ENCODE measurements at regions not wholly inside any gene's neighbourhood (a gene's known extent, or its start where the extent isn't known, plus 50 kb on each side); places are given as distances from the start of the nearest gene placed in this dataset.

DNA sequence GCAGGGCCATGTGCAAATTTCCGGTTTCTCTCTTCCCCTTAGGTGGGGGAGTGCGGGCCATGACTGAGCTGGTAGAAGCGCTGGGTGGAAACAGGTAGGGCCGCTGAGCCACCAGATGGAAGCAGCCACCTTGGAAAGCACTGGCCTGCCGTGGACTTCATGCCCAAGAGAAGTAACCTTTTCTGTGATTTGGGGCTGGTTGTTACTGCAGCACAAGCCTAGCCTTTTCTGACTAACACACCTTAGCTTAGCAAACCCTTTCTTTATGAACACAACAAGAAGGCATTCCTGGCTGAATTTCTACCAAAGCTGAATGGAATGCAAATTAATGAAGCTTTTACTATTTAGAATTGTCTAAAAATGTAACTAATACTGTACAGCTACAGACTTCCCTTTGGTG, 149.6 kb upstream of the UBE2E1 start:
- no peak overlapping the region for H3K4me3 ChIP-seq (ENCODE audit: low read depth, low read length)
- DNase-seq (ENCODE audit: low read depth) = no peak
- TF ChIP-seq, protein P1, sequence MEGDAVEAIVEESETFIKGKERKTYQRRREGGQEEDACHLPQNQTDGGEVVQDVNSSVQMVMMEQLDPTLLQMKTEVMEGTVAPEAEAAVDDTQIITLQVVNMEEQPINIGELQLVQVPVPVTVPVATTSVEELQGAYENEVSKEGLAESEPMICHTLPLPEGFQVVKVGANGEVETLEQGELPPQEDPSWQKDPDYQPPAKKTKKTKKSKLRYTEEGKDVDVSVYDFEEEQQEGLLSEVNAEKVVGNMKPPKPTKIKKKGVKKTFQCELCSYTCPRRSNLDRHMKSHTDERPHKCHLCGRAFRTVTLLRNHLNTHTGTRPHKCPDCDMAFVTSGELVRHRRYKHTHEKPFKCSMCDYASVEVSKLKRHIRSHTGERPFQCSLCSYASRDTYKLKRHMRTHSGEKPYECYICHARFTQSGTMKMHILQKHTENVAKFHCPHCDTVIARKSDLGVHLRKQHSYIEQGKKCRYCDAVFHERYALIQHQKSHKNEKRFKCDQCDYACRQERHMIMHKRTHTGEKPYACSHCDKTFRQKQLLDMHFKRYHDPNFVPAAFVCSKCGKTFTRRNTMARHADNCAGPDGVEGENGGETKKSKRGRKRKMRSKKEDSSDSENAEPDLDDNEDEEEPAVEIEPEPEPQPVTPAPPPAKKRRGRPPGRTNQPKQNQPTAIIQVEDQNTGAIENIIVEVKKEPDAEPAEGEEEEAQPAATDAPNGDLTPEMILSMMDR (conservative IDR thresholded peaks at IDR 0.05; ENCODE audit: low read depth, low read length) = no peak

DNA sequence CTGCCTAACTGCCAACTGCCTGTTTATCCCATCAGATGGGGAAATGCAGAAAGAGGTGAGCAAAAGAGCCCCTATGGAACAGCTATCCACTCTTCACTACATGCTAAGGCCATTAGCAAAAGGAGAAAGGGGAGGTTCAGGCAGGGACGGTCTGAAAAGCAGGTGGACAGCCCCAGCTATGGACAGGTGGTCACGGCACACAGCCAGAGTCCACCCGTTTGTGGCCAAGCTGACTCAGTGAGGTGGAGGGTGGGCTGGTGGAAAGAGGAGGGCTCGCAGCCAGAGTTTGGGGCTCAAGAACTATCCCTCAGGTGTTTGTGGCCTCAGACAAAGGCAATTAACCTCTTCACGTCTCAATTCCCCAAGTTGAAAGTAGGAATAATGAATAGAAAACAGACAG, 148.9 kb upstream of the UBE2E1 start:
- no peak overlapping the region for H3K4me3 ChIP-seq (ENCODE audit: low read depth, low read length)
- TF ChIP-seq, protein P1 (conservative IDR thresholded peaks at IDR 0.05; ENCODE audit: low read depth, low read length) = no peak
- DNase-seq (ENCODE audit: low read depth) = no peak

DNA sequence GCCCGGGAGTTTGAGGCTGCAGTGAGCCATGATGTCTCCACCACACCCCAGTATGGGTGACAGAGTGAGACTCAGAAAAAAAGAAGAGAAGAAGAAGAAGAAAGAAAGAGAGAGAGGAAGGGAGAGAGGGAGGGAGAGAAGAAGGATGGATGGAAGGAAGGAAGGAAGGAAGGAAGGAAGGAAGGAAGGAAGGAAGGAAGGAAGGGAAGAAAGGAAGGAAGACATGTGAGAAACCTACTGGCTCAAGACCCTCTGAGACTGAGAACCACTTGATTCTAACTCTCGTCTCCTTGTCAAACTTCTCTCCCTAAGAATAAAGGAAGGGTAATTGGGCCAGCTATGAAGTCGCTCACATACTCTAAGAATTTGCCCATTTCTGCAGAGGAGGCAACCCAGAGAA, 148.1 kb upstream of the UBE2E1 start:
- TF ChIP-seq, protein P1 (conservative IDR thresholded peaks at IDR 0.05; ENCODE audit: low read depth, low read length) = no peak
- no peak overlapping the region for H3K4me3 ChIP-seq (ENCODE audit: low read depth, low read length)
- no peak for DNase-seq (ENCODE audit: low read depth)

GRCh38 chr3:23659274-23659673, 146.5 kb upstream of the UBE2E1 start:
- DNase-seq (ENCODE audit: low read depth) = no peak
- TF ChIP-seq, protein P1 (conservative IDR thresholded peaks at IDR 0.05; ENCODE audit: low read depth, low read length) = no peak
- no peak overlapping the region for H3K4me3 ChIP-seq (ENCODE audit: low read depth, low read length)

DNA sequence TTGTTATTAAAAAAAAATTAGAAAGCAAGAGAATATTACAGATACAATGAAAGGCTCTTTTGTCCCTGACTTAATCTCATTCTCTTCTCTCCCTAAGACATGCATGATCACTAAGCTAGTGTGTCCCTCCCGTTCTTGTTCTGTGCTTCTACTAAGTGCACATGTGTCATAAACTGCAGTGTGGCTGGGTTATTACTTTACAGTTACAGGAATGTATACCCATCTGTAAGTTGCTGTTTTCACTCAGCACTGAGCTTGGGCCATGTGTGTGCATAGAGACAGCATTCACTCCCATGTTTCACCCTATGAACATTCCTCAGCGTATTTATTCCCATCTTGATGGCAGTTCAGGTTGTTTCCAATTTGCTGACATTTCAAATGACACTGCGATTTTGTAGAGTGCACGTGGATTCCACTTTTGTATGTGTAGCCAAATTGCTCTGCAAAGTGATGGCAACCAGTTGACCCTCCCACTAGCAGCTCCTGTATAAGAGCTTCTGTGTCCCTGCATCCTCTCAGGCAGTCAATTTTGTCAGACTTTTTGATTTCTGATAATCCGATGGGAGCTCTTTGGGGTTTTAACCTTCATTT, 145.8 kb upstream of the UBE2E1 start:
- no peak for DNase-seq (ENCODE audit: low read depth)
- TF ChIP-seq, protein P1 (conservative IDR thresholded peaks at IDR 0.05; ENCODE audit: low read depth, low read length) = no peak
- H3K4me3 ChIP-seq (ENCODE audit: low read depth, low read length) = no peak overlapping the region

- peak; percentile 37 for DNase-seq (ENCODE audit: low read depth)
- no peak overlapping the region for H3K4me3 ChIP-seq (ENCODE audit: low read depth, low read length)
- TF ChIP-seq, protein P1 (conservative IDR thresholded peaks at IDR 0.05; ENCODE audit: low read depth, low read length) = no peak
Observed at GRCh38 chr3:23662079-23662617, 143.6 kb upstream of the UBE2E1 start.

GRCh38 chr3:23663246-23663645, 142.5 kb upstream of the UBE2E1 start:
- no peak for DNase-seq (ENCODE audit: low read depth)

More at GRCh38 chr3:23663246-23663645, 142.5 kb upstream of the UBE2E1 start:
- H3K4me3 ChIP-seq (ENCODE audit: low read depth, low read length) = no peak overlapping the region
- TF ChIP-seq, protein P1 (conservative IDR thresholded peaks at IDR 0.05; ENCODE audit: low read depth, low read length) = no peak
